ENCODE measurements at regions not wholly inside any gene's neighbourhood (a gene's known extent, or its start where the extent isn't known, plus 50 kb on each side); places are given as distances from the start of the nearest gene placed in this dataset.

- intact Hi-C loops (cut with DNase I), result no loop called here
- DNase-seq (ENCODE audit: low spot score), result no peak
These were observed 560.8 kb downstream of the REEP3 start for GRCh38 chr10:64081947-64082482.

DNA sequence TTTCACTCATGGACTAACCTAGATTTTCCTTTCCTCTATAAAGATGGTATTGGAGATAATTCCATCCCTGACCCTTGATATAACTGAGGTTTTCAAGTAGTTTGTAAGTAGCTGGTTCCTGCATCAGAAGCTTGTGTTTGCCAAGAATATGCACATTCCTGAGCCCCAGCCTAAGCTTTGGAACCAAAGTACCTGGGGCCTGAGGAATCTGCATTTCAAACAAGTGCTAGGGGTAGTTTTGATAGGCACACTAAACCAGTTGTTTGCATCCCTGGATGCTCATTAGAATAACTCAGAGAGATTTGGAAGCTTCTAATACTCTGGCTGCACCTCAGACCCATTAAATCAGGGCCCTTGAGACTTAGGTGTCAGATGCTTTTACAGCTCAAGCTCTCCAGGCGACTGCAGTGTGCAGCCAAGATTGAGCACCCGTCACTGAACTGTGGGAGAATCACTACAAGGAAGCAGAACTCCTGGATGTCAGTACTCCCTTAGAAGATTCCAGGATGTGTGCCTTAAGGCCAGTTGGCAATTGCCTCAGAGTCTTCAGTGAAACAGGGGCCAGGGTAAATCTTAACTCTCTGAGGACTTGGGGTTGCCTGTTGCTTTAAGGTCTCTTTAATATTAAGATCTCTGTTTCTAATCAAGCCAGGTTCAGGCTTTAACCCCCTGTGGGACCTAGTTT, 565.0 kb downstream of the REEP3 start:
- DNase-seq (ENCODE audit: low spot score), result no peak
- intact Hi-C loops (cut with DNase I), result no loop called here

DNA sequence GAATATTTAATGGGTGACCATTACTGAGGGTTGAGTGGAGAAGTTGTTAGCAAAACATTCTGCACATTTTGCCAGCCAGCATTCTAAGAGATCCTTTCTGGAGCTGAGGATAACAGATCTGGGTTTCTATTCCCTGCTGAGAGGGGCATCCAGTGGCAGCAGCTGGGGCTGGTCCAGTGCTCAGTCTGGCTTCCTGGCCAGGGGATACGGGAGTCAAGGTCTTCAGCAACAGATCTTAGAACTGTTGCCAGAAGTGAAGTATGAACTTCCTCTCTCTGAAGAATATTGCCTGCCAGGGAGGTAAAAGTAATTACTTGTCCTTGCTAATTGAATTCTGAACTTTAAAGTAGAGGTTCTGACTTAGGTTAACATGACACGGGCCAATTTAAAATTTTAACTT, 568.4 kb downstream of the REEP3 start:
- no peak for DNase-seq (ENCODE audit: low spot score)
- intact Hi-C loops (cut with DNase I), result no loop called here

- DNase-seq (ENCODE audit: low spot score), result no peak
- intact Hi-C loops (cut with DNase I), result no loop called here
These were observed 569.7 kb downstream of the REEP3 start for GRCh38 chr10:64090865-64091264.

DNA sequence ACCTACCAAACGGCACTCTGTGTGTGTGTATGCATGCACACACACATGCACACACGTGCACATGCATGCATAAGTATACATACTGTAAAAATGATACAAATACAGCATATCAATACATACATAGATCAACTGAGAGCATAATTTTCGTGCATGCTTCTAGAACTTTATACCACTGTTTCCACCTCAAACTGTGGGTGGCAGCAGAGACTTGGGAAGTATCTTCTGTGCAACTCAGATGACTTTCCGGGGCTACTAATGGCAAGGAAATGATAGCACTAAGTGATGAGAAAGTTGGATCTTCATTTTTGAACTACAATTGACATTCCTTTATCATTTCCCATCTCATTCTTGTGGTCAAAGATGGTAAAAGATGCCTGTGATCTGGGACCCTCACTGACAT, 570.7 kb downstream of the REEP3 start:
- intact Hi-C loops (cut with DNase I), result no loop called here
- DNase-seq (ENCODE audit: low spot score), result no peak

- intact Hi-C loops (cut with DNase I), result no loop called here
- DNase-seq (ENCODE audit: low spot score), result no peak
These were observed 572.1 kb downstream of the REEP3 start for GRCh38 chr10:64093304-64093703.

DNA sequence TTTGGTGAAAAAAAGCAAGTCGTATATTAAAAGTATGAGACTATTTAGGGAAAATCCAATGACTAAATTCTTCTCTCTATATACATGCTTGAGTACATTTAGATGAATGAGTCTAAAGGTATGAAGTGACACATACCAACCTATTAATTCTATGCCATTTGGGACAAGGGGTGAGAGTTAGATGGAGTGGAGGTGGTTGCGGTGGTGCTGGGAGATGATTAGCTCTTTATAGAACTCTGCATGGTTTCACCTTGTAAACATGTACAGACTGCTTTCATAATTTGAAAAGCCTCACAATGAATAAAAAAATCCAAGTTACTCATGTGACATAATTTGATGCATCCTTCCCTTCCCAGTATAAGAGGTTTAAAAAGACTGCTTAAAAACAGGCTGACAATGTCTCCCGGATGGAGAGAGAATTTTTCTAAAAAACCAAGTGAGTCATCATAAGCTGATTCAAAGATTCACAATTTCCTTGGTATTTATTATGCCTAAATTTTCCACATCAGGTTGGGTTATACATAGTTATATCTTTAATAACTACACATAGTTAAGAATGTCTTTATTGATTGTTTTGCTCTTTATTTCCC, 572.8 kb downstream of the REEP3 start:
- intact Hi-C loops (cut with DNase I), result no loop called here
- no peak for DNase-seq (ENCODE audit: low spot score)

- DNase-seq (ENCODE audit: low spot score), result no peak
- intact Hi-C loops (cut with DNase I), result no loop called here
These were observed 575.7 kb downstream of the REEP3 start for GRCh38 chr10:64096941-64097340.

DNA sequence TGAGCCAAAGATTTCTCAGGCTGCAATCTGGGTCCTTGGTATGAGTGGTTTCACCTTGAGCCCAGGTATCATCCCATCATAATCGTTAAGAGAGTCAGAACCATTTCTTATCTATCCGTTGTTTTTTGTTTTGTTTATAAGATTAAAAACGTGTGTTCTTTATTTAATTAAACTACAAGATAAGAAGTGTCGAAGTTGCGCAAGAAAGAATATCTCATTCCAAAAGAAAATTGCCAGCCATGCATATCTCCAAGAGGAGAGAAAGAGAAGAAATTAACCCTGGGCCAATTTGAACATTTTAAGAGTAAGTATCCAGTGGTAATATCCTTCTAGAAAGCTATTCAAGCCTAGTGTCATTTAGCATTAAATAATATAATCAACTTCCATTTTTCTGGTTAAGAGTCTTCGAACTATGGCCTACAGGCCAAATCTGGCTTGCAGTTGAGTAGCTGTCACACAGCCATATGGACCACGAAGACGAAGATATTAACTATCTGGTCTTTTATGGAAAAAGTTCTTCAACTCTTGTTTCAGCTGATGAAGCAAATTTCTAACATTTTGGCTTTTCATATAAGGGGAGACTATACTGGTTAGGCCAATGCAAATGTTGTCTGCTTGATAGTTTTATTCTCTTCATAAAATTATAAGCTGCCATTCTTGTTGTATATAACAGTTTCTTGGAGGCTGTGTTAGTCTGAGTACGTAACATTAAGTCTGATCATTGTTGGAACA, 576.4 kb downstream of the REEP3 start:
- intact Hi-C loops (cut with DNase I), result no loop called here
- no peak for DNase-seq (ENCODE audit: low spot score)

GRCh38 chr10:64098994-64099393, 577.8 kb downstream of the REEP3 start:
- intact Hi-C loops (cut with DNase I), result no loop called here
- DNase-seq (ENCODE audit: low spot score), result no peak

- intact Hi-C loops (cut with DNase I), result no loop called here
- DNase-seq (ENCODE audit: low spot score), result no peak
These were observed 580.5 kb downstream of the REEP3 start for GRCh38 chr10:64101606-64102263.

DNA sequence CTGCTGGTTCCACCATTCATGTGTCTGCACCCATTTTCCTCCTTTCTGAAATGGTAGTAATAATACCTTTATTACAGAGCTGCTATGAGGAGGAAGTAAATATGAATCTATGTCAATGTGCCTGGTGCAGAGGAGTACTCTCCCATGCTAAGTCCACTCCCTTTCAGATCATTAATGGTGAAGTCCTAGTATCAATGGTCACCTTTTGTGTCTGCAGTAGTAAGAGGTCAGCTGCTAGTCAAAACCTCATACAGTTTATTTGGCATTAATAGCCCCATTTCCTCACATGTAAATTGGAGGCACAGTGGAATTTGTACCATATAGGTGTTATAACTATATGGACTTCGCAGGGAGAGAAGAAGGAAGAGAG, 581.0 kb downstream of the REEP3 start:
- DNase-seq (ENCODE audit: low spot score), result no peak
- intact Hi-C loops (cut with DNase I), result no loop called here

DNA sequence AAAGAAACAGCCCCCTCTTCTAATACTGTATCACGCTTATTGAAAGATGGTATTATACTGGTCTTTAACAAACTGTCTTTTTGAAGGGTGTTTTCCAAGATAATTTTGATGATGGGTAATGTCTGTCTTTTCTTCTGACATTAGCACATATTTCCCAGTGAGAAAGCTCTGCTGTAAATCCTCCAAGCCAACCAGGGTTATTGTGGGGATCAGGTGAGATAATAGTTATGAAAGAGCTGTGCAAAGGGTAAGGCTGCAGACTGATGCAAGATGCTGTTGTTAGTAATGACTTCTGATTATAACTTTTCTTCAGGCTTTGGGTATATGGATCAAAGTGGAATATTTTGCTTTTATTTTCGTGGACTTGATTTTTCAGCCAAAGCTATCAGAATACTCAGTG, 581.7 kb downstream of the REEP3 start:
- DNase-seq (ENCODE audit: low spot score), result no peak
- intact Hi-C loops (cut with DNase I), result no loop called here

GRCh38 chr10:64103750-64104470, 582.7 kb downstream of the REEP3 start:
- intact Hi-C loops (cut with DNase I), result no loop called here

DNA sequence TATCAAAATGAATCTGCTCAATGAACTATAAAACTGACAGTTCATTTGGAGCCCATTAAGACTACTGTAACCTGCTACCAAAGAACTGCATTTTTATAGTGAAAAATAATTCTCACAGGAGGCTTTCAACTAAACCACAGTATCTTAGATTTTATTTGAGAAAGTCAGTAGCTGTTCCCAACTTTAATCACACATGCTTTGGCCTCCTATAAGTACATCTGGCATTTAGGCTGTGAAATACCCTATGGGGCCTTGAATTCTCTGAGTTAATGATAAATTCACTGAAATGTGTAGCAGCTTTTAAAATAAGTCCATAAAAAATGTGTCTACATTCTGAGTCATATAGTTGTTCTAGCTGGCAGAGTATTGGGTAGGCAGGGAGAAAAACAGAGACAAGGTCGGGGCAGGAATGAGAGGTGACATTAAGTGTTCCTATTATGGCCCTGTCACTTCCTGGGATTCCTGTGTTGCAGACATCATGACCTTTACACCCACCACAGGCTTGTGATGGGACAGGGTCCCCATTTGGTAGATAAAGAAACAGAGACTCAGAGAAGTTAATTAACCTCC, 588.8 kb downstream of the REEP3 start:
- intact Hi-C loops (cut with DNase I), result no loop called here

More at GRCh38 chr10:64103750-64104470, 582.7 kb downstream of the REEP3 start:
- no peak for DNase-seq (ENCODE audit: low spot score)

DNA sequence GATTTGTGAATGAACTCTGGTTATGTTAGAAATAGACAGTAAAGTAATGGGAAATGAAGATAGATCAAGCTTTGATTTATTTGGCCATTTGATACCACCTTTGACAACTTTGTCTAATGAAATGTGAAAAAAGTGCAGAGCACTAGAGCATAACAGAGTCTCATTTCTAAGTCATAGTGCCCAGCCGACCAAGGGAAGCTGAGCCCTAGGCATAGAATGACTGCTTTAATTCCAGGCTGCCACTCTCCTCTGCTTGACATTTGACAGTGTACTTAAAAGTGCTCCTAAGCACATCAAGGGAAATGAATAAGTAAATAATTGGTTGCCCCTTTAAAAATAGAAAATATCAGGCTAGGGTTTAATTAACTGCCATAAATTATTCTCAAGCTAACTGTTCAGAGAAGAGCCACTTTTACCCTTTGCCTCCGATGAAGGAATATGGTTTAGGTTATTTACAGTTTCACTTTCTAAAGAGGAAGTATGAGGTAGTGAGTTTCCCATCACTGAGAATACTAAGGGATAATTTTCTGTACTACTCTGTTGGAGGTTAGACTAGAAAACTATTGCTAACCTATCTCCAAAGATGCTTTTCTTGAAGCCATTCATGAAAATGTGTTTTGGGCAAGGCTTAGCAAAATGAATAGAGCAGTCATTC, 591.6 kb downstream of the REEP3 start:
- no peak for DNase-seq (ENCODE audit: low spot score)
- intact Hi-C loops (cut with DNase I), result no loop called here

More for the DNA sequence above, 588.8 kb downstream of the REEP3 start:
- DNase-seq (ENCODE audit: low spot score), result no peak

- DNase-seq (ENCODE audit: low spot score), result no peak
- intact Hi-C loops (cut with DNase I), result no loop called here
These were observed 592.2 kb downstream of the REEP3 start for GRCh38 chr10:64113375-64113774.

- DNase-seq (ENCODE audit: low spot score), result no peak
- intact Hi-C loops (cut with DNase I), result no loop called here
These were observed 592.6 kb downstream of the REEP3 start for GRCh38 chr10:64113792-64114191.

GRCh38 chr10:64115471-64115870, 594.3 kb downstream of the REEP3 start:
- intact Hi-C loops (cut with DNase I), result no loop called here
- DNase-seq (ENCODE audit: low spot score), result no peak
